Dermis microvascular lymphatic vessel endothelial cell (primary cell): ENCODE measurements at regions not wholly inside any gene's neighbourhood (a gene's known extent, or its start where the extent isn't known, plus 50 kb on each side); places are given as distances from the start of the nearest gene placed in this dataset.

Source experiments
- DNase-seq, 2 donors: peaks; one replicate each; pipeline versions ENCODE4 v3.0.0 to v3.0.0-alpha.2; 2010; ENCODE audit warnings: low read depth in 2 of 2

GRCh38 chrX:128335671-128336070 is 283.5 kb upstream of the ACTRT1 start:
- no peak for DNase-seq

- DNase-seq = no peak
Measured at GRCh38 chrX:128334821-128335220, 282.6 kb upstream of the ACTRT1 start.

GRCh38 chrX:128310912-128311311 is 258.7 kb upstream of the ACTRT1 start:
- DNase-seq = no peak

GRCh38 chrX:128309311-128309710 is 257.1 kb upstream of the ACTRT1 start:
- no peak for DNase-seq

GRCh38 chrX:128294198-128294597 is 242.0 kb upstream of the ACTRT1 start:
- no peak for DNase-seq

- no peak for DNase-seq
Measured at GRCh38 chrX:128287693-128288092, 235.5 kb upstream of the ACTRT1 start.

GRCh38 chrX:128250621-128251020 is 198.4 kb upstream of the ACTRT1 start:
- no peak for DNase-seq

GRCh38 chrX:128216364-128216763 is 164.2 kb upstream of the ACTRT1 start:
- DNase-seq = no peak

- DNase-seq = no peak
Measured at GRCh38 chrX:128165884-128166408, 113.7 kb upstream of the ACTRT1 start.

- no peak for DNase-seq
Measured at GRCh38 chrX:128156204-128156603, 104.0 kb upstream of the ACTRT1 start.

GRCh38 chrX:128142745-128143144 is 90.5 kb upstream of the ACTRT1 start:
- no peak for DNase-seq

GRCh38 chrX:128106630-128107029 is 54.4 kb upstream of the ACTRT1 start:
- peak in 1 of 2 donors; percentile 18 for DNase-seq

- DNase-seq = no peak
Measured at GRCh38 chrX:128105659-128106058, 53.5 kb upstream of the ACTRT1 start.
